Sigmoid colon (tissue), 6 donors: ENCODE measurements at regions not wholly inside any gene's neighbourhood (a gene's known extent, or its start where the extent isn't known, plus 50 kb on each side); places are given as distances from the start of the nearest gene placed in this dataset.

ENCODE experiments used
- DNase-seq: peaks from one replicate; pipeline ENCODE4 v3.0.0-alpha.2; 2019
- H3K27ac ChIP-seq, 4 donors: fragments of 200-600 bp; sonication (generic); one replicate each; pipeline ENCODE4 v1.5.1; 2016 to 2019; ENCODE audit warnings: mild to moderate bottlenecking in 1 of 4
- H3K27me3 ChIP-seq, 3 donors: fragments of 200-600 bp; sonication (generic); one replicate each; pipeline ENCODE4 v1.5.1; 2019; ENCODE audit warnings: mild to moderate bottlenecking in 1 of 3
- H3K36me3 ChIP-seq, 4 donors: fragments of 200-600 bp; sonication (generic); one replicate each; pipeline ENCODE4 v1.5.1; 2016 to 2019
- H3K4me1 ChIP-seq, 4 donors: fragments of 200-600 bp; sonication (generic); one replicate each; pipeline ENCODE4 v1.5.1; 2017 to 2019
- H3K4me3 ChIP-seq, 4 donors: fragments of 200-600 bp; sonication (generic); one replicate each; pipeline ENCODE4 v1.5.1; 2017 to 2019; ENCODE audit warnings: mild to moderate bottlenecking in 2 of 4, moderate library complexity in 1 of 4
- H3K9me3 ChIP-seq, 4 donors: fragments of 200-600 bp in 3 of 4; sonication (generic) in 3 of 4; one replicate each; pipeline versions ENCODE4 v1.5.1 to v1.6.1; 2013 to 2019
- CTCF ChIP-seq, 4 experiments: fragments of 450-650 bp in 3 of 4; fragments of 200-600 bp in 1 of 4; IDR thresholded peaks; one replicate each; pipeline ENCODE4 v1.5.1; 2016 to 2019; ENCODE audit warnings: antibody characterized with exemption in 4 of 4, mild to moderate bottlenecking in 3 of 4, moderate library complexity in 2 of 4
- EP300 ChIP-seq, 4 donors: sonication (generic); formaldehyde crosslinking; IDR thresholded peaks; one replicate each; pipeline ENCODE4 v1.6.1; 2017; ENCODE audit warnings: antibody characterized with exemption in 4 of 4
- POLR2A ChIP-seq, 2 donors: fragments of 450-650 bp; IDR thresholded peaks; one replicate each; pipeline ENCODE4 v1.6.1; 2016; ENCODE audit warnings: antibody characterized with exemption in 2 of 2, mild to moderate bottlenecking in 2 of 2, moderate library complexity in 2 of 2
- POLR2AphosphoS5 ChIP-seq, 4 donors: sonication (generic); formaldehyde crosslinking; IDR thresholded peaks; one replicate each; pipeline ENCODE4 v1.6.1; 2017; ENCODE audit warnings: antibody characterized with exemption in 4 of 4
- WGBS, 2 donors: extraction: QIAGEN DNeasy Blood & Tissue Kit; methylation state at CpG; one replicate each; pipeline ENCODE4 v1.1.7; 2013; 5-methylcytosine and 5-hydroxymethylcytosine counted together
- intact Hi-C: fragments of 100-400 bp; cut with DNase I; formaldehyde crosslinking; loops from one replicate; pipeline ENCODE4 v1.15.1; 2023
- donor health status: healthy with polysubstance abuse.
- donor health status: healthy.

- H3K4me1 ChIP-seq = peaks cover 0 to 6% (median 0%) of the 10 kb centered on the region in 4 donors
- intact Hi-C loops = no loop called here
- TF ChIP-seq CTCF (IDR thresholded peaks at IDR 0.05) = no peak
- no peak for TF ChIP-seq EP300 (IDR thresholded peaks at IDR 0.05)
- TF ChIP-seq POLR2AphosphoS5 (IDR thresholded peaks at IDR 0.05) = no peak
- no peak for TF ChIP-seq POLR2A (IDR thresholded peaks at IDR 0.05)
- no peak for DNase-seq
- no peaks in the 10 kb centered on the region for H3K9me3 ChIP-seq
- 42 to 57% methylated on average over 4 of the region's 4 CpGs for WGBS, 2 donors
- H3K27ac ChIP-seq = no peak overlapping the region
- no peak overlapping the region for H3K4me3 ChIP-seq
- no peaks in the 10 kb centered on the region for H3K36me3 ChIP-seq
- no peaks in the 10 kb centered on the region for H3K27me3 ChIP-seq
These were observed 82.6 kb upstream of the GNAO1 start for GRCh38 chr16:56108724-56109123.

- peaks cover 0 to 6% (median under 1%) of the 10 kb centered on the region in 4 donors for H3K4me1 ChIP-seq
- intact Hi-C loops = no loop called here
- 56 to 67% methylated on average over 2 of the region's 2 CpGs for WGBS, 2 donors
- DNase-seq = no peak
- no peaks in the 10 kb centered on the region for H3K36me3 ChIP-seq
- H3K27me3 ChIP-seq = no peaks in the 10 kb centered on the region
- H3K27ac ChIP-seq = no peak overlapping the region
- no peak overlapping the region for H3K4me3 ChIP-seq
- TF ChIP-seq CTCF (IDR thresholded peaks at IDR 0.05) = no peak
- no peak for TF ChIP-seq POLR2A (IDR thresholded peaks at IDR 0.05)
- no peak for TF ChIP-seq POLR2AphosphoS5 (IDR thresholded peaks at IDR 0.05)
- TF ChIP-seq EP300 (IDR thresholded peaks at IDR 0.05) = no peak
- H3K9me3 ChIP-seq = no peaks in the 10 kb centered on the region
These were observed 83.2 kb upstream of the GNAO1 start for GRCh38 chr16:56108056-56108471.

- TF ChIP-seq POLR2A (IDR thresholded peaks at IDR 0.05) = no peak
- no peak for TF ChIP-seq EP300 (IDR thresholded peaks at IDR 0.05)
- TF ChIP-seq POLR2AphosphoS5 (IDR thresholded peaks at IDR 0.05) = no peak
- TF ChIP-seq CTCF (IDR thresholded peaks at IDR 0.05) = no peak
- Histone ChIP-seq H3K4me3 (no peak overlapping the region), H3K27ac (no peak overlapping the region), H3K36me3 (no peaks in the 10 kb centered on the region), H3K27me3 (no peaks in the 10 kb centered on the region), H3K9me3 (no peaks in the 10 kb centered on the region), H3K4me1 (peaks cover 0 to 22% (median 14%) of the 10 kb centered on the region in 4 donors)
- 74 to 82% methylated on average over 6 of the region's 6 CpGs for WGBS, 2 donors
- DNase-seq = no peak
- intact Hi-C loops = no loop called here
These were observed 84.8 kb upstream of the GNAO1 start for GRCh38 chr16:56106527-56106926.

GRCh38 chr16:56102906-56103305 lies 88.4 kb upstream of the GNAO1 start:
- Histone ChIP-seq H3K9me3 (no peaks in the 10 kb centered on the region), H3K4me3 (no peak overlapping the region), H3K27ac (peak overlapping the region in 3 of 4 donors; percentile 64 to 79 (median 75)), H3K36me3 (no peaks in the 10 kb centered on the region), H3K27me3 (no peaks in the 10 kb centered on the region), H3K4me1 (peaks cover 0 to 21% (median 18%) of the 10 kb centered on the region in 4 donors)
- intact Hi-C loops = no loop called here
- no peak for DNase-seq
- WGBS, 2 donors = 62 to 63% methylated on average over 3 of the region's 3 CpGs
- TF ChIP-seq POLR2AphosphoS5 (IDR thresholded peaks at IDR 0.05) = no peak
- no peak for TF ChIP-seq EP300 (IDR thresholded peaks at IDR 0.05)
- TF ChIP-seq CTCF (IDR thresholded peaks at IDR 0.05) = no peak
- no peak for TF ChIP-seq POLR2A (IDR thresholded peaks at IDR 0.05)

- H3K4me1 ChIP-seq = peaks cover 0 to 21% (median 17%) of the 10 kb centered on the region in 4 donors
- no peaks in the 10 kb centered on the region for H3K36me3 ChIP-seq
- H3K27ac ChIP-seq = peak overlapping the region in 3 of 4 donors; percentile 64 to 79 (median 75)
- TF ChIP-seq CTCF (IDR thresholded peaks at IDR 0.05) (no peak), POLR2A (IDR thresholded peaks at IDR 0.05) (no peak), POLR2AphosphoS5 (IDR thresholded peaks at IDR 0.05) (peak in 3 of 4 donors; percentile 4 to 35 (median 16)), EP300 (IDR thresholded peaks at IDR 0.05) (no peak)
- WGBS, 2 donors = 60 to 61% methylated on average over 13 of the region's 13 CpGs
- intact Hi-C loops = no loop called here
- H3K4me3 ChIP-seq = peak overlapping the region in 3 of 4 donors; percentile 9 to 39 (median 39)
- no peaks in the 10 kb centered on the region for H3K27me3 ChIP-seq
- peak; percentile 81 for DNase-seq
- no peaks in the 10 kb centered on the region for H3K9me3 ChIP-seq
These were observed 89.1 kb upstream of the GNAO1 start for GRCh38 chr16:56102183-56102686.
